ENCODE measurements at regions not wholly inside any gene's neighbourhood (a gene's known extent, or its start where the extent isn't known, plus 50 kb on each side); places are given as distances from the start of the nearest gene placed in this dataset.

DNA sequence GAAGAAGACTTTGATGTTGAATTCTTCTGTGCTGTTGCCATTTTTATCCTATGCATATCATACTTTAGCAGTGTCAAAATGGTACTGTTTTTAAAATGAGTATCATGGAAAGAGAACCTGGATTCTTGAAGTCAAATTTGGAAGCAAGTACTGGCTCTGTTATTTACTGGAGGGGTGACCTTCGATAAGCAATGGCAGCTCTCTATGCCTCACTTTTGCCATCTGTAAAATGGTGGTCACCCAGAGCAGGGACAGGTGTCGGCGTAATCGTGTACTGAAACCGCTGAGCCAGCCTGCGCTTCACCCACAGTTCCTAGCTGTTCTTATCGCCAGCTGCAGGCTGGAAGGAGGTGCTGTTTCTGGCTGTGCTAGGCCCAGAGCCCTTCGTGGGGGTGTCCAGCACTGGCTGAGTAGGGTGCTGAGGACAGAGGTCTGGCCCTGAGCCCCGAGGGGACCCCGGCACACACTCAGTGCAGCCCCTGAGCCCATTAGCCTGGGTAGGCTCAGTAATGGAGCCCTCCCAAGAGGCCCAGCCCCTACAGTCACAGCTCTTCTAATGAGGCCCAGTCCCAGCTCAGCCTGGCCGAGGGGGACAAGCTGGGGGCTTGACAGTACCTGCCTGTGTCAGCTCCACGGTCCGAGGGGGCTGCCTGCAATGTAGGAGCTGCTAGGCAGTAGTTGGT is 183.5 kb downstream of the PHETA1 start:
- Histone ChIP-seq H3K27me3 (replicated peaks; ENCODE audit: control insufficient read depth, insufficient read depth, low read length) (no peaks in the 10 kb centered on the region), H3K9me3 (no peaks in the 10 kb centered on the region), H3K36me3 (ENCODE audit: control insufficient read depth, insufficient read depth, low read length) (no peaks in the 10 kb centered on the region), H3K4me3 (ENCODE audit: low read depth, low read length) (no peak overlapping the region), H3K4me1 (0 out of 2 replicates have a peak, but pooled peaks cover 3% of the 10 kb centered on the region)
- Mint-ChIP-seq H3K36me3 (ENCODE audit: insufficient read depth, unreplicated experiment) (no peaks in the 10 kb centered on the region), H3K9me3 (ENCODE audit: unreplicated experiment) (no peaks in the 10 kb centered on the region), H3K4me3 (ENCODE audit: unreplicated experiment) (no peak overlapping the region), H3K4me1 (ENCODE audit: low read depth, unreplicated experiment) (no peaks in the 10 kb centered on the region), H3K27me3 (ENCODE audit: insufficient read depth, unreplicated experiment) (peaks cover 15% of the 10 kb centered on the region), H3K27ac (ENCODE audit: unreplicated experiment) (no peak overlapping the region)
- CTCF ChIA-PET = no interaction called here
- TF ChIP-seq, protein P1, sequence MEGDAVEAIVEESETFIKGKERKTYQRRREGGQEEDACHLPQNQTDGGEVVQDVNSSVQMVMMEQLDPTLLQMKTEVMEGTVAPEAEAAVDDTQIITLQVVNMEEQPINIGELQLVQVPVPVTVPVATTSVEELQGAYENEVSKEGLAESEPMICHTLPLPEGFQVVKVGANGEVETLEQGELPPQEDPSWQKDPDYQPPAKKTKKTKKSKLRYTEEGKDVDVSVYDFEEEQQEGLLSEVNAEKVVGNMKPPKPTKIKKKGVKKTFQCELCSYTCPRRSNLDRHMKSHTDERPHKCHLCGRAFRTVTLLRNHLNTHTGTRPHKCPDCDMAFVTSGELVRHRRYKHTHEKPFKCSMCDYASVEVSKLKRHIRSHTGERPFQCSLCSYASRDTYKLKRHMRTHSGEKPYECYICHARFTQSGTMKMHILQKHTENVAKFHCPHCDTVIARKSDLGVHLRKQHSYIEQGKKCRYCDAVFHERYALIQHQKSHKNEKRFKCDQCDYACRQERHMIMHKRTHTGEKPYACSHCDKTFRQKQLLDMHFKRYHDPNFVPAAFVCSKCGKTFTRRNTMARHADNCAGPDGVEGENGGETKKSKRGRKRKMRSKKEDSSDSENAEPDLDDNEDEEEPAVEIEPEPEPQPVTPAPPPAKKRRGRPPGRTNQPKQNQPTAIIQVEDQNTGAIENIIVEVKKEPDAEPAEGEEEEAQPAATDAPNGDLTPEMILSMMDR (IDR thresholded peaks at IDR 0.05; ENCODE audit: insufficient read depth in 1 of 2, low read depth in 1 of 2, low read length in 1 of 2, severe bottlenecking in 1 of 2, unreplicated experiment in 1 of 2) = no peak
- POLR2A ChIA-PET = no interaction called here
- DNase-seq = no peak
- BruUV-seq (replicated peaks) = no TSS peak
- intact Hi-C loops (cut with micrococcal nuclease; ENCODE audit: unreplicated experiment) = no loop called here

DNA sequence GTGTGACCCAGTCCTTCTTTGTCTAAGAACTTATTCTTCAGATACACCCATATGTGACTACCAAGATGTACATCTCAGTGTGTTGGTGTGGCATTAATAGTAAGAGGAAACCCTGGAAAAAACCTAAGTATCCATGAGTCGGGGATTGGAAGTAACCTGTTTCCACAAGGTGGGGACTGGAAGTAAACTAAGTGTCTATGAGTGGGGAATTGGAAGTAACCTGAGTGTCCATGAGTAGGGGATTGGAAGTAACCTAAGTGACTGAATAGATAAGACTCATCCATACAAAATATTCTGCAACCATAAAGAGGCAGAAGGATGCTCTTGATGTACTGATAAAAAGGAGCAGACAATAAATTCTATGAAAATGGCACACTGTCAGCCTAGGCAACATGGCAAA is 184.7 kb downstream of the PHETA1 start:
- H3K27ac Mint-ChIP-seq (ENCODE audit: unreplicated experiment) = no peak overlapping the region
- H3K36me3 Mint-ChIP-seq (ENCODE audit: insufficient read depth, unreplicated experiment) = no peaks in the 10 kb centered on the region
- H3K4me1 Mint-ChIP-seq (ENCODE audit: low read depth, unreplicated experiment) = no peaks in the 10 kb centered on the region
- no peaks in the 10 kb centered on the region for H3K9me3 Mint-ChIP-seq (ENCODE audit: unreplicated experiment)
- Histone ChIP-seq H3K4me1 (0 out of 2 replicates have a peak, but pooled peaks cover 3% of the 10 kb centered on the region), H3K4me3 (ENCODE audit: low read depth, low read length) (no peak overlapping the region), H3K9me3 (no peaks in the 10 kb centered on the region), H3K36me3 (ENCODE audit: control insufficient read depth, insufficient read depth, low read length) (no peaks in the 10 kb centered on the region), H3K27me3 (replicated peaks; ENCODE audit: control insufficient read depth, insufficient read depth, low read length) (no peaks in the 10 kb centered on the region)
- BruUV-seq (replicated peaks) = no TSS peak
- ChIA-PET POLR2A (interaction anchor here (0.6 kb wide), 1 partner anchor 163 kb away, joined by 5 read pairs; no protein-coding TSS in a partner anchor), CTCF (no interaction called here)
- H3K4me3 Mint-ChIP-seq (ENCODE audit: unreplicated experiment) = no peak overlapping the region
- H3K27me3 Mint-ChIP-seq (ENCODE audit: insufficient read depth, unreplicated experiment) = peaks cover 10% of the 10 kb centered on the region
- intact Hi-C loops (cut with micrococcal nuclease; ENCODE audit: unreplicated experiment) = no loop called here
- no peak for DNase-seq
- TF ChIP-seq, protein P1 (IDR thresholded peaks at IDR 0.05; ENCODE audit: insufficient read depth in 1 of 2, low read depth in 1 of 2, low read length in 1 of 2, severe bottlenecking in 1 of 2, unreplicated experiment in 1 of 2) = no peak

DNA sequence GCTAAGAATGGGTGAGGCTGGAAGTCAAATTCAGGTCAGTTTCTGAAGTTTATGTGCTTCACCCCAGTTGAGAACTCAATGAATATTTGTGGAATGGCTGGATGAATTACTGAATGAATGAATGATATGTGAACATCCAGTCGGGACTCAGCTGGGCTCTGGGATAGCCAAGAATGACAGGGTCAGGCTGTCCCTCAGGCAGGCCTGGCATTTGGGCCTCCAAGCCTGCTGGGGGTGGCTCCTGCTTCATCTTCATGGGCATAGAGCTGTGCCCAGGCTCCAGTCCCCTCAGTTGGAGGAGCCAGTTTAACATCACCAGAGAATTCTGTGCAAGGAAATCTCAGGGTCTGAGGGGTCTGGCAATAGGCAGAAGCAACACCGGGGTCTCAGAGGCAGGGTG is 185.8 kb downstream of the PHETA1 start:
- Histone ChIP-seq H3K9me3 (no peaks in the 10 kb centered on the region), H3K27me3 (replicated peaks; ENCODE audit: control insufficient read depth, insufficient read depth, low read length) (no peaks in the 10 kb centered on the region), H3K36me3 (ENCODE audit: control insufficient read depth, insufficient read depth, low read length) (no peaks in the 10 kb centered on the region), H3K4me3 (ENCODE audit: low read depth, low read length) (no peak overlapping the region), H3K4me1 (0 out of 2 replicates have a peak, but pooled peaks cover 6% of the 10 kb centered on the region)
- Mint-ChIP-seq H3K9me3 (ENCODE audit: unreplicated experiment) (no peaks in the 10 kb centered on the region), H3K27me3 (ENCODE audit: insufficient read depth, unreplicated experiment) (peaks cover 7% of the 10 kb centered on the region), H3K36me3 (ENCODE audit: insufficient read depth, unreplicated experiment) (no peaks in the 10 kb centered on the region), H3K4me1 (ENCODE audit: low read depth, unreplicated experiment) (no peaks in the 10 kb centered on the region), H3K4me3 (ENCODE audit: unreplicated experiment) (no peak overlapping the region), H3K27ac (ENCODE audit: unreplicated experiment) (no peak overlapping the region)
- intact Hi-C loops (cut with micrococcal nuclease; ENCODE audit: unreplicated experiment) = no loop called here
- ChIA-PET CTCF (no interaction called here), POLR2A (no interaction called here)
- no peak for DNase-seq
- no TSS peak for BruUV-seq (replicated peaks)
- TF ChIP-seq, protein P1 (IDR thresholded peaks at IDR 0.05; ENCODE audit: insufficient read depth in 1 of 2, low read depth in 1 of 2, low read length in 1 of 2, severe bottlenecking in 1 of 2, unreplicated experiment in 1 of 2) = no peak

Measured in Caco-2 (cell line).